CD4-positive, alpha-beta T cell treated with Interleukin-17A for 1 hour (primary cell): ENCODE measurements at regions not wholly inside any gene's neighbourhood (a gene's known extent, or its start where the extent isn't known, plus 50 kb on each side); places are given as distances from the start of the nearest gene placed in this dataset.

Source experiments
- DNase-seq: peaks from one replicate; pipeline ENCODE4 v3.0.0-alpha.2; 2020

GRCh38 chr4:19879330-19879729 is 372.4 kb upstream of the SLIT2 start:
- no peak for DNase-seq

GRCh38 chr4:19857991-19858390 is 393.7 kb upstream of the SLIT2 start:
- DNase-seq, result no peak

- no peak for DNase-seq
Observed at GRCh38 chr4:19857380-19857779, 394.3 kb upstream of the SLIT2 start.

- no peak for DNase-seq
Observed at GRCh38 chr4:19850909-19851308, 400.8 kb upstream of the SLIT2 start.

- DNase-seq, result no peak
Observed at GRCh38 chr4:19844446-19844845, 407.3 kb upstream of the SLIT2 start.

GRCh38 chr4:19842471-19842870 is 409.2 kb upstream of the SLIT2 start:
- DNase-seq, result no peak

- DNase-seq, result no peak
Observed at GRCh38 chr4:19838858-19839257, 412.8 kb upstream of the SLIT2 start.

- DNase-seq, result no peak
Observed at GRCh38 chr4:19835429-19835828, 416.3 kb upstream of the SLIT2 start.

- DNase-seq, result no peak
Observed at GRCh38 chr4:19832411-19832810, 419.3 kb upstream of the SLIT2 start.

GRCh38 chr4:19831644-19832285 is 419.9 kb upstream of the SLIT2 start:
- DNase-seq, result no peak

- DNase-seq, result no peak
Observed at GRCh38 chr4:19829101-19829500, 422.6 kb upstream of the SLIT2 start.

GRCh38 chr4:19823781-19824180 is 427.9 kb upstream of the SLIT2 start:
- no peak for DNase-seq

GRCh38 chr4:19819737-19820136 is 432.0 kb upstream of the SLIT2 start:
- DNase-seq, result no peak

- DNase-seq, result no peak
Observed at GRCh38 chr4:19809989-19810388, 441.7 kb upstream of the SLIT2 start.

GRCh38 chr4:19807505-19807904 is 444.2 kb upstream of the SLIT2 start:
- DNase-seq, result no peak

- no peak for DNase-seq
Observed at GRCh38 chr4:19806865-19807264, 444.8 kb upstream of the SLIT2 start.

- DNase-seq, result no peak
Observed at GRCh38 chr4:19803406-19803805, 448.3 kb upstream of the SLIT2 start.

GRCh38 chr4:19793831-19794230 is 457.9 kb upstream of the SLIT2 start:
- DNase-seq, result no peak

- no peak for DNase-seq
Observed at GRCh38 chr4:19791422-19792123, 460.1 kb upstream of the SLIT2 start.

GRCh38 chr4:19786616-19787015 is 465.1 kb upstream of the SLIT2 start:
- DNase-seq, result no peak

GRCh38 chr4:19783667-19784223 is 468.0 kb upstream of the SLIT2 start:
- DNase-seq, result no peak

GRCh38 chr4:19780871-19781270 is 470.8 kb upstream of the SLIT2 start:
- DNase-seq, result no peak

GRCh38 chr4:19776929-19777328 is 474.8 kb upstream of the SLIT2 start:
- DNase-seq, result no peak

GRCh38 chr4:19776021-19776459 is 475.7 kb upstream of the SLIT2 start:
- no peak for DNase-seq
